GM18507 (cell line): ENCODE measurements at regions not wholly inside any gene's neighbourhood (a gene's known extent, or its start where the extent isn't known, plus 50 kb on each side); places are given as distances from the start of the nearest gene placed in this dataset.

Experiments used
- DNase-seq: peaks from one replicate; pipeline ENCODE4 v3.0.0; 2011; ENCODE audit warnings: low read depth; ENCODE audit not compliant: insufficient read length; ENCODE audit errors: extremely low spot score
- FAIRE-seq: peaks from 2 replicates; lab custom pipeline; 2011; peaks lifted over from hg19 to GRCh38; lab: Jason Lieb, UNC

GRCh38 chr13:107079423-107080049, 511.6 kb upstream of the ARGLU1 start:
- no peak for DNase-seq

GRCh38 chr13:107078229-107078765, 510.4 kb upstream of the ARGLU1 start:
- FAIRE-seq (no peak), DNase-seq (no peak)

More at GRCh38 chr13:107079423-107080049, 511.6 kb upstream of the ARGLU1 start:
- no peak for FAIRE-seq

GRCh38 chr13:107076801-107077200, 508.9 kb upstream of the ARGLU1 start:
- FAIRE-seq, result no peak
- no peak for DNase-seq

- FAIRE-seq (no peak), DNase-seq (no peak)
Observed at GRCh38 chr13:107075576-107075975, 507.6 kb upstream of the ARGLU1 start.

- FAIRE-seq (no peak), DNase-seq (no peak)
Observed at GRCh38 chr13:107070792-107071191, 502.9 kb upstream of the ARGLU1 start.

GRCh38 chr13:107069108-107069776, 501.3 kb upstream of the ARGLU1 start:
- FAIRE-seq, result no peak
- DNase-seq, result no peak

- DNase-seq, result no peak
- FAIRE-seq, result no peak
Observed at GRCh38 chr13:107067381-107067780, 499.4 kb upstream of the ARGLU1 start.

GRCh38 chr13:107066355-107066754, 498.4 kb upstream of the ARGLU1 start:
- FAIRE-seq (no peak), DNase-seq (no peak)

GRCh38 chr13:107065036-107065435, 497.1 kb upstream of the ARGLU1 start:
- no peak for FAIRE-seq
- DNase-seq, result no peak

- no peak for DNase-seq
- no peak for FAIRE-seq
Observed at GRCh38 chr13:107057028-107057631, 489.2 kb upstream of the ARGLU1 start.

- no peak for FAIRE-seq
- no peak for DNase-seq
Observed at GRCh38 chr13:107043021-107043956, 475.4 kb upstream of the ARGLU1 start.

- DNase-seq (no peak), FAIRE-seq (no peak)
Observed at GRCh38 chr13:107035778-107036177, 467.8 kb upstream of the ARGLU1 start.

- DNase-seq (no peak), FAIRE-seq (no peak)
Observed at GRCh38 chr13:107035186-107035585, 467.2 kb upstream of the ARGLU1 start.

GRCh38 chr13:107034236-107034872, 466.4 kb upstream of the ARGLU1 start:
- DNase-seq, result no peak
- FAIRE-seq, result no peak

- no peak for FAIRE-seq
- DNase-seq, result no peak
Observed at GRCh38 chr13:107031716-107032115, 463.8 kb upstream of the ARGLU1 start.

- DNase-seq (no peak), FAIRE-seq (no peak)
Observed at GRCh38 chr13:107028751-107029150, 460.8 kb upstream of the ARGLU1 start.

- FAIRE-seq (no peak), DNase-seq (no peak)
Observed at GRCh38 chr13:107025991-107026390, 458.1 kb upstream of the ARGLU1 start.

GRCh38 chr13:107023335-107023734, 455.4 kb upstream of the ARGLU1 start:
- DNase-seq, result no peak
- FAIRE-seq, result no peak

- FAIRE-seq (no peak), DNase-seq (no peak)
Observed at GRCh38 chr13:107020393-107020792, 452.5 kb upstream of the ARGLU1 start.
